DOHH2 (cell line): ENCODE measurements at regions not wholly inside any gene's neighbourhood (a gene's known extent, or its start where the extent isn't known, plus 50 kb on each side); places are given as distances from the start of the nearest gene placed in this dataset.

Source experiments
- EZH2phosphoT487 ChIP-seq: fragments of 200-600 bp; sonication (generic); IDR thresholded peaks from 2 replicates; pipeline ENCODE4 v1.6.1; 2017; ENCODE audit warnings: borderline replicate concordance, mild to moderate bottlenecking, antibody characterized with exemption, low read length, moderate library complexity, mixed read lengths
- TF ChIP-seq, protein P1 (sequence below): fragments of 200-600 bp; sonication (generic); IDR thresholded peaks from one replicate; pipeline ENCODE4 v1.5.1; 2014; ENCODE audit warnings: antibody characterized with exemption, mild to moderate bottlenecking, low read depth, low read length; ENCODE audit not compliant: poor library complexity, severe bottlenecking

DNA sequence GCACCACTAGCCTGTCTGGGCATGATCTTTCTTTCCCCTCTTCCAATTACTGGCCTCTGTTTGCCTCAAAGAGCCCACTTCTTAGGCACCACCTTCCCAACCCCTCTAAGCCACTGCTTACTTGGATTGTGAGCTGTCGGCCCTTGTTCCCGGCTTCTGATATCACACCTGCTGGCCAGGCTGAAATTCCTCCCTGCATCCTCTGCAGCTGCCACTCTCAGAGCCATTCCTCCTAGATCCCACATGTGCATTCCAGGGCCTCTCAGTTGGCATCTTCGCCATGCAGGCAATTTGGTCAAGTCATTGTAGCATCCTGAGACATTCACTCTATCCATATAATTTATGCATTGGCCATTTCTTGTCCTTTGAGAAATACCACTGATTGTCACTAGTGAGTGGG, 135.9 kb downstream of the OLIG3 start:
- TF ChIP-seq, protein P1, sequence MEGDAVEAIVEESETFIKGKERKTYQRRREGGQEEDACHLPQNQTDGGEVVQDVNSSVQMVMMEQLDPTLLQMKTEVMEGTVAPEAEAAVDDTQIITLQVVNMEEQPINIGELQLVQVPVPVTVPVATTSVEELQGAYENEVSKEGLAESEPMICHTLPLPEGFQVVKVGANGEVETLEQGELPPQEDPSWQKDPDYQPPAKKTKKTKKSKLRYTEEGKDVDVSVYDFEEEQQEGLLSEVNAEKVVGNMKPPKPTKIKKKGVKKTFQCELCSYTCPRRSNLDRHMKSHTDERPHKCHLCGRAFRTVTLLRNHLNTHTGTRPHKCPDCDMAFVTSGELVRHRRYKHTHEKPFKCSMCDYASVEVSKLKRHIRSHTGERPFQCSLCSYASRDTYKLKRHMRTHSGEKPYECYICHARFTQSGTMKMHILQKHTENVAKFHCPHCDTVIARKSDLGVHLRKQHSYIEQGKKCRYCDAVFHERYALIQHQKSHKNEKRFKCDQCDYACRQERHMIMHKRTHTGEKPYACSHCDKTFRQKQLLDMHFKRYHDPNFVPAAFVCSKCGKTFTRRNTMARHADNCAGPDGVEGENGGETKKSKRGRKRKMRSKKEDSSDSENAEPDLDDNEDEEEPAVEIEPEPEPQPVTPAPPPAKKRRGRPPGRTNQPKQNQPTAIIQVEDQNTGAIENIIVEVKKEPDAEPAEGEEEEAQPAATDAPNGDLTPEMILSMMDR: no peak
- TF ChIP-seq EZH2phosphoT487: no peak
